MCF 10A (cell line): ENCODE measurements at regions not wholly inside any gene's neighbourhood (a gene's known extent, or its start where the extent isn't known, plus 50 kb on each side); places are given as distances from the start of the nearest gene placed in this dataset.

ENCODE experiments used
- BruUV-seq: library from RNA; stranded (reverse); fragments of 400-500 nt; replicated peaks from 2 replicates; lab custom pipeline; 2021; lab: Mats Ljungman, UMichigan
- CTCF ChIA-PET: fragments of 300-600 bp; sonication (Branson Sonifier 250); formaldehyde crosslinking; extraction: SDS; loops from one replicate; lab custom pipeline; 2021; ENCODE audit warnings: antibody characterized with exemption, inconsistent platforms; lab: Yijun Ruan, JAX
- POLR2A ChIA-PET: fragments of 300-600, 350-650 bp; sonication (Branson Sonifier 250); formaldehyde crosslinking; extraction: SDS; loops from one replicate; lab custom pipeline; 2020; ENCODE audit warnings: antibody characterized with exemption, inconsistent platforms; lab: Yijun Ruan, JAX
- DNase-seq: peaks from one replicate; pipeline ENCODE4 v3.0.0-alpha.2; 2018; ENCODE audit not compliant: unreplicated experiment
- H3K27ac Mint-ChIP-seq: one replicate; pipeline ENCODE4 v1.8.0; 2022; ENCODE audit warnings: mild to moderate bottlenecking, low read depth, mixed read lengths; ENCODE audit not compliant: unreplicated experiment
- H3K27me3 Mint-ChIP-seq: one replicate; pipeline ENCODE4 v1.8.0; 2022; ENCODE audit warnings: mixed read lengths; ENCODE audit not compliant: insufficient read depth, unreplicated experiment
- H3K36me3 Mint-ChIP-seq: one replicate; pipeline ENCODE4 v1.8.0; 2022; ENCODE audit warnings: mild to moderate bottlenecking, moderate library complexity, mixed read lengths; ENCODE audit not compliant: insufficient read depth, unreplicated experiment
- H3K4me1 Mint-ChIP-seq: one replicate; pipeline ENCODE4 v1.8.0; 2022; ENCODE audit warnings: mixed read lengths; ENCODE audit not compliant: insufficient read depth, unreplicated experiment
- H3K4me3 Mint-ChIP-seq: one replicate; pipeline ENCODE4 v1.8.0; 2022; ENCODE audit warnings: mild to moderate bottlenecking, moderate library complexity, mixed read lengths; ENCODE audit not compliant: unreplicated experiment
- H3K9me3 Mint-ChIP-seq: one replicate; pipeline ENCODE4 v1.8.0; 2022; ENCODE audit warnings: mixed read lengths; ENCODE audit not compliant: unreplicated experiment
- intact Hi-C: fragments of 100-400 bp; cut with micrococcal nuclease; formaldehyde crosslinking; loops from 2 replicates; pipeline ENCODE4 v1.14.1; 2022
- TF ChIP-seq, protein P1 (sequence below): fragments of 200-600 bp; IDR thresholded peaks from one replicate; pipeline ENCODE4 v1.8.0; 2022; ENCODE audit warnings: antibody characterized with exemption, mild to moderate bottlenecking; ENCODE audit not compliant: unreplicated experiment

DNA sequence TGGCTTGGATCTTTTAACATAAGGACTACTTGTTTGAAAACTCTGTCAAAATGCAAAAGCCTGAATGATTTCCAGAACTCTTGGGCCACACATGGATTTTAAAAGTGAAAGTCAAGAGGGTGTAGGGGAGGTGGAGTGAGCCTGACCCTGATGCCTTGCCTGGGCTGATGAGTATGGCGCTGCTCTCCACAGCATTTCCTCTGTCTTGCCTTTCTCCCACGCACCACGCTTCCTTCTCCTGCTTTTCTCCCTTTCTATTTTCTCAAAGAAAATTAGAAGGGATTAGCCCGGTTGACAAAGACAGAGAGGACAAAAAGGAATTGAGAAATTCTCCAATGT is 207.0 kb upstream of the CCDC68 start:
- Mint-ChIP-seq H3K27me3 (no peaks in the 10 kb centered on the region), H3K27ac (no peak overlapping the region), H3K4me3 (no peak overlapping the region), H3K36me3 (no peaks in the 10 kb centered on the region), H3K9me3 (no peaks in the 10 kb centered on the region), H3K4me1 (no peaks in the 10 kb centered on the region)
- intact Hi-C loops, result no loop called here
- ChIA-PET CTCF (no interaction called here), POLR2A (no interaction called here)
- DNase-seq, result no peak
- BruUV-seq, result no TSS peak
- TF ChIP-seq, protein P1, sequence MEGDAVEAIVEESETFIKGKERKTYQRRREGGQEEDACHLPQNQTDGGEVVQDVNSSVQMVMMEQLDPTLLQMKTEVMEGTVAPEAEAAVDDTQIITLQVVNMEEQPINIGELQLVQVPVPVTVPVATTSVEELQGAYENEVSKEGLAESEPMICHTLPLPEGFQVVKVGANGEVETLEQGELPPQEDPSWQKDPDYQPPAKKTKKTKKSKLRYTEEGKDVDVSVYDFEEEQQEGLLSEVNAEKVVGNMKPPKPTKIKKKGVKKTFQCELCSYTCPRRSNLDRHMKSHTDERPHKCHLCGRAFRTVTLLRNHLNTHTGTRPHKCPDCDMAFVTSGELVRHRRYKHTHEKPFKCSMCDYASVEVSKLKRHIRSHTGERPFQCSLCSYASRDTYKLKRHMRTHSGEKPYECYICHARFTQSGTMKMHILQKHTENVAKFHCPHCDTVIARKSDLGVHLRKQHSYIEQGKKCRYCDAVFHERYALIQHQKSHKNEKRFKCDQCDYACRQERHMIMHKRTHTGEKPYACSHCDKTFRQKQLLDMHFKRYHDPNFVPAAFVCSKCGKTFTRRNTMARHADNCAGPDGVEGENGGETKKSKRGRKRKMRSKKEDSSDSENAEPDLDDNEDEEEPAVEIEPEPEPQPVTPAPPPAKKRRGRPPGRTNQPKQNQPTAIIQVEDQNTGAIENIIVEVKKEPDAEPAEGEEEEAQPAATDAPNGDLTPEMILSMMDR, result no peak

DNA sequence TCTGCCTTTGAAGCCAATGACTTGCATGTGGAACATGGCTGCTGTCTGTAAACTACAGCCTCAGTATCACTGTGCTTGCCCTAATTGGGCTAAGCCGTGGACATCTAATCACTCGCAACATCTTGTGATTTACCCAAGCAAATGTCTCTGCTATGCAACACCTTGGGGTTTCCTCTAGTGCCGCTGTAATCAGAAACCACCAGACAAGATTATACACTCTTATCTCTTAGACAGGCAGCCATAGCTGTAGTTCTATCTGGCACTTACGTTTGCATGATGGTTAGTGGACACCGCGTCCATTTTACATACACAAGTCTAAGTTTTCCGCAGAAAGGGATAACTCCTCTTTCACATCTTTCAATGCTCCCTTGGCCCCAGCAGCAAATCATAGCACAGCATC is 204.3 kb upstream of the CCDC68 start:
- ChIA-PET POLR2A (interaction anchor here (0.6 kb wide), 1 partner anchor 87 kb away, joined by 3 read pairs; no protein-coding TSS in a partner anchor), CTCF (interaction anchor here (0.7 kb wide), 1 partner anchor 47 kb away, joined by 3 read pairs; no protein-coding TSS in a partner anchor)
- BruUV-seq, result no TSS peak
- no peaks in the 10 kb centered on the region for H3K9me3 Mint-ChIP-seq
- H3K36me3 Mint-ChIP-seq, result no peaks in the 10 kb centered on the region
- no peaks in the 10 kb centered on the region for H3K27me3 Mint-ChIP-seq
- DNase-seq, result no peak
- TF ChIP-seq, protein P1, result no peak
- H3K4me3 Mint-ChIP-seq, result no peak overlapping the region
- no peak overlapping the region for H3K27ac Mint-ChIP-seq
- intact Hi-C loops, result no loop called here
- no peaks in the 10 kb centered on the region for H3K4me1 Mint-ChIP-seq

DNA sequence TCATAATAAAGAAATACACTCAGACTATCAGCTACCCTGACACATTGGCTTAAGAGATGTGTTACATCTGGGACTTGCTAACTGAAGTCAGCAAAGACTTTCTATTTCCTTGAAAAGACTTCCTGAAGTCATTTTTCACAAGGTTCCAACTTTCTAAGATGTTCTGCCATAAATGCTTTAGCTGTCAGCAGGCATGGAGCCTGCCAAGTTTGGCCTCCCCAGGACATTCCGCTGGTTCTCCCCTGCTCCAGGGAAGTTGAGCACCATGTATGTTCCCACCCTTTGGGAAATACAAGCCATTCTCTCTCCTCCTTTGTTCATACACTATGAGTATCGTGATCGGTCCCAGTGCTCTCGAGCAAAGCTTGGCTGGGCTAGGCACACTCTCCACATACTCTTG is 202.7 kb upstream of the CCDC68 start:
- no peaks in the 10 kb centered on the region for H3K36me3 Mint-ChIP-seq
- POLR2A ChIA-PET, result no interaction called here
- H3K27me3 Mint-ChIP-seq, result no peaks in the 10 kb centered on the region
- no peaks in the 10 kb centered on the region for H3K4me1 Mint-ChIP-seq
- no peak overlapping the region for H3K27ac Mint-ChIP-seq
- H3K4me3 Mint-ChIP-seq, result no peak overlapping the region
- BruUV-seq, result no TSS peak
- CTCF ChIA-PET, result interaction anchor here (0.6 to 1.0 kb wide), 2 partner anchors 24 to 1694 kb away, joined by 3 to 4 read pairs; no protein-coding TSS in a partner anchor
- no peak for DNase-seq
- intact Hi-C loops, result no loop called here
- H3K9me3 Mint-ChIP-seq, result no peaks in the 10 kb centered on the region
- TF ChIP-seq, protein P1, result no peak

DNA sequence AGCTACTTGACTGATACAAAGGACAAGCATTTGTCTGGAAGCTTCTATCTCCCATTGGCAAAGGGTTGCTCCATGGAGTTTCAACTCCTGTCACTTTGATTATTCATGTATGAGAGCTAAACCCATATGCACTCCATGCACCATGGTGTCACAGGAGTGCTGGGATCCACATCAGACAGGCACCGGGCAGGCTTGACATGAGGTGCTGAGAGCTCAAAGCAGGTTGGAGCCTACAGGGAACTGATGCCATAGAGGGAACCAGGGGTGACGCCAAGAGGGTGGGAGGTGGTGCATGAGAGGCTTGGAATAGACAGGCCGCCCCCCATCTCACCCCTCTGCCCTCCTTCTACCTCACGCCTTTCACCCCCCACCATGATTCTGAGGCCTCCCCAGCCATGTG is 199.8 kb upstream of the CCDC68 start:
- no peak overlapping the region for H3K4me3 Mint-ChIP-seq
- no peaks in the 10 kb centered on the region for H3K36me3 Mint-ChIP-seq
- no peaks in the 10 kb centered on the region for H3K9me3 Mint-ChIP-seq
- H3K4me1 Mint-ChIP-seq, result no peaks in the 10 kb centered on the region
- ChIA-PET POLR2A (no interaction called here), CTCF (no interaction called here)
- intact Hi-C loops, result no loop called here
- H3K27ac Mint-ChIP-seq, result no peak overlapping the region
- no peaks in the 10 kb centered on the region for H3K27me3 Mint-ChIP-seq
- DNase-seq, result no peak
- no TSS peak for BruUV-seq
- TF ChIP-seq, protein P1, result no peak
